ENCODE measurements at regions not wholly inside any gene's neighbourhood (a gene's known extent, or its start where the extent isn't known, plus 50 kb on each side); places are given as distances from the start of the nearest gene placed in this dataset.

- TF ChIP-seq, protein P1, sequence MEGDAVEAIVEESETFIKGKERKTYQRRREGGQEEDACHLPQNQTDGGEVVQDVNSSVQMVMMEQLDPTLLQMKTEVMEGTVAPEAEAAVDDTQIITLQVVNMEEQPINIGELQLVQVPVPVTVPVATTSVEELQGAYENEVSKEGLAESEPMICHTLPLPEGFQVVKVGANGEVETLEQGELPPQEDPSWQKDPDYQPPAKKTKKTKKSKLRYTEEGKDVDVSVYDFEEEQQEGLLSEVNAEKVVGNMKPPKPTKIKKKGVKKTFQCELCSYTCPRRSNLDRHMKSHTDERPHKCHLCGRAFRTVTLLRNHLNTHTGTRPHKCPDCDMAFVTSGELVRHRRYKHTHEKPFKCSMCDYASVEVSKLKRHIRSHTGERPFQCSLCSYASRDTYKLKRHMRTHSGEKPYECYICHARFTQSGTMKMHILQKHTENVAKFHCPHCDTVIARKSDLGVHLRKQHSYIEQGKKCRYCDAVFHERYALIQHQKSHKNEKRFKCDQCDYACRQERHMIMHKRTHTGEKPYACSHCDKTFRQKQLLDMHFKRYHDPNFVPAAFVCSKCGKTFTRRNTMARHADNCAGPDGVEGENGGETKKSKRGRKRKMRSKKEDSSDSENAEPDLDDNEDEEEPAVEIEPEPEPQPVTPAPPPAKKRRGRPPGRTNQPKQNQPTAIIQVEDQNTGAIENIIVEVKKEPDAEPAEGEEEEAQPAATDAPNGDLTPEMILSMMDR (IDR thresholded peaks at IDR 0.05) = no peak
- no peak for TF ChIP-seq POLR2A (IDR thresholded peaks at IDR 0.05)
These were observed 153.5 kb upstream of the LYZL1 start for GRCh38 chr10:29135337-29135736.

Data from lower leg skin (tissue), 3 donors.